GM12801 (cell line): ENCODE measurements at regions not wholly inside any gene's neighbourhood (a gene's known extent, or its start where the extent isn't known, plus 50 kb on each side); places are given as distances from the start of the nearest gene placed in this dataset.

Source experiments
- CTCF ChIP-seq: IDR thresholded peaks from one replicate; pipeline ENCODE4 v1.5.1; 2011; ENCODE audit warnings: control low read depth; ENCODE audit not compliant: insufficient read length; ENCODE audit errors: extremely low read depth

DNA sequence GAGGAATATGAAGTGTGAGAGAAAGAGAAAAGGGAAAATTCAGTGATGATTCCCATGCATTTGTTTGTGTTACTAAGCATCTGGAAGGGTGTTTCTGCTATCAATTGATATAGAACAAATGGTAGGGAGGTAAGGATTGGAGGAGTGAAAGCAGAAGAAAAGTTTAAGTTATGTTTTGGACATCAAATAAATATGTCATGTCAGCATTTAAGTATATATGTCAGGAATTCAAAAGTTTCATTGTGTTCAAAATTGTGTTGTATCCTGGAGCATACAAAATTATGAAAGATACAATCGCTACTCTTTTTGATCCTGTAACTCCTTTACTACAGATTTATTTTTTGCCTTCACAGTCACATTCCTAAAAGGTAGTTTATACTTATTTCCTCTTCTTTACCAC, 885.8 kb downstream of the KCNA4 start:
- TF ChIP-seq CTCF: no peak

- no peak for TF ChIP-seq CTCF
Measured at GRCh38 chr11:29129844-29130243, 887.0 kb downstream of the KCNA4 start.

DNA sequence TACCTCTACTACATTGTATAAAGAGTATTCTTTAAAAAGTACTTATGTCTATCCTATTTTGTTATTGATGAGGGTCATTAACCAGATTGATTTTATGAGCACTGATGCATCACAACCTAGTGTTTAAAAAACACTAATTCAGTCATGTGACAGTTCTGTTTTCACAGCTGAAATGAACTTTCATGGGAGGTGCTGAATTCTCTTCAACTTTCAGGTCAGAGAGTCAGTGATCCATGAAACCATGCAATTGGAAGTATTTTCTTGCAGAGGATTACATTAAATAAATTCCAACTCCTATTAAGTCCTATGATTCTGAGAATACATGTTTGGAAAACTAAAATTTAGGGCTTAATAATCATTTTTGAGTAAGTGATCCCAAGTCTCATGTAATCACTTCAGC, 889.4 kb downstream of the KCNA4 start:
- TF ChIP-seq CTCF: no peak

- TF ChIP-seq CTCF: no peak
Measured at GRCh38 chr11:29125606-29126005, 891.2 kb downstream of the KCNA4 start.

- no peak for TF ChIP-seq CTCF
Measured at GRCh38 chr11:29124470-29124869, 892.4 kb downstream of the KCNA4 start.

GRCh38 chr11:29119707-29120618, 896.9 kb downstream of the KCNA4 start:
- no peak for TF ChIP-seq CTCF

DNA sequence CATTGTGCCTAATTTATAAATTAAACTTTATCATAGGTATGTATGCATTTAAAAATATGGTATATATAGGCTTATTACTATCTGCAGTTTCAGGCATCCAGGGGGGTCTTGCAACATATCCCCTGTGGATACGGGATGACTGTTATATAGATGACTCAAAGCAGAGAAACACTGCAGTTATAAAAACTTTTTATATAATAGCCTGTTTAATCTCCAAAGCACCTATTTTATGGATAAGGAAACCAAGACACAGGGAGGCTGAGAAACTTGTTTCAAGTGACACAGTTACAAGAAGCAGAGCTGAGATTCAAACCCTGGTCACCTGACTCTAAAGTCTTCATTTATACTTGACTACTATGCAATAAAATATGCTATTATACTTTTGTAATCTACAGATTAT, 897.7 kb downstream of the KCNA4 start:
- no peak for TF ChIP-seq CTCF
